OCI-LY1 (cell line): ENCODE measurements at regions not wholly inside any gene's neighbourhood (a gene's known extent, or its start where the extent isn't known, plus 50 kb on each side); places are given as distances from the start of the nearest gene placed in this dataset.

Experiments used
- H2AFZ ChIP-seq: fragments of 200-600 bp; sonication (generic), shearing (Covaris generic); 2 replicates; pipeline ENCODE4 v1.6.0; 2014; ENCODE audit warnings: antibody characterized with exemption, mild to moderate bottlenecking, low read length
- H3F3A ChIP-seq: fragments of 200-600 bp; sonication (generic), shearing (Covaris generic); 2 replicates; pipeline ENCODE4 v1.6.0; 2014; ENCODE audit warnings: mild to moderate bottlenecking, antibody characterized with exemption, low read length, moderate library complexity; ENCODE audit not compliant: insufficient read depth
- H3K27ac ChIP-seq: fragments of 200-600 bp; sonication (generic); 2 replicates; pipeline ENCODE4 v1.5.1; 2014; ENCODE audit warnings: low read length, mixed run types, mild to moderate bottlenecking, low read depth; ENCODE audit not compliant: poor library complexity, severe bottlenecking
- H3K27me3 ChIP-seq: fragments of 200-600 bp; sonication (generic); 2 replicates; pipeline ENCODE4 v1.6.0; 2014; ENCODE audit warnings: antibody characterized with exemption, mild to moderate bottlenecking, low read length, moderate library complexity; ENCODE audit not compliant: insufficient read depth
- H3K36me3 ChIP-seq: fragments of 200-600 bp; sonication (generic); 2 replicates; pipeline ENCODE4 v1.6.1; 2014; ENCODE audit warnings: mild to moderate bottlenecking, antibody characterized with exemption, low read length, moderate library complexity, mixed read lengths; ENCODE audit not compliant: insufficient read depth
- H3K4me1 ChIP-seq: fragments of 200-600 bp; sonication (generic); 2 replicates; pipeline ENCODE4 v1.5.1; 2014; ENCODE audit warnings: mild to moderate bottlenecking, low read length, moderate library complexity; ENCODE audit not compliant: insufficient read depth, severe bottlenecking
- H3K4me2 ChIP-seq: fragments of 200-600 bp; sonication (generic), shearing (Covaris generic); 2 replicates; pipeline ENCODE4 v1.6.1; 2014; ENCODE audit warnings: low read length
- H3K4me3 ChIP-seq: fragments of 200-600 bp; sonication (generic); 2 replicates; pipeline ENCODE4 v1.5.1; 2014; ENCODE audit warnings: low read length, low read depth, mild to moderate bottlenecking, mixed read lengths; ENCODE audit not compliant: poor library complexity, severe bottlenecking
- H3K79me2 ChIP-seq: fragments of 200-600 bp; shearing (Covaris generic); 2 replicates; pipeline ENCODE4 v1.6.1; 2016; ENCODE audit warnings: mixed run types, low read length, mixed read lengths; ENCODE audit not compliant: insufficient read depth
- H3K9ac ChIP-seq: fragments of 200-600 bp; sonication (generic), shearing (Covaris generic); 2 replicates; pipeline ENCODE4 v1.6.1; 2014; ENCODE audit warnings: mild to moderate bottlenecking, low read length, mixed read lengths
- H3K9me2 ChIP-seq: fragments of 200-600 bp; sonication (generic), shearing (Covaris generic); 2 replicates; pipeline ENCODE4 v1.6.1; 2014; ENCODE audit warnings: low read depth, mild to moderate bottlenecking, low read length, mixed read lengths
- H3K9me3 ChIP-seq: fragments of 200-600 bp; shearing (Covaris generic); 2 replicates; pipeline ENCODE4 v1.6.1; 2014; ENCODE audit warnings: low read length, mixed read lengths
- H4K20me1 ChIP-seq: fragments of 200-600 bp; sonication (generic), shearing (Covaris generic); 2 replicates; pipeline ENCODE4 v1.6.0; 2016; ENCODE audit warnings: mild to moderate bottlenecking, low read length; ENCODE audit not compliant: insufficient read depth
- EZH2 ChIP-seq: fragments of 200-600 bp; sonication (generic), shearing (Covaris generic); IDR thresholded peaks from 2 replicates; pipeline ENCODE4 v1.8.0; 2017; ENCODE audit warnings: borderline replicate concordance, mixed run types, mild to moderate bottlenecking, antibody characterized with exemption, low read length, moderate library complexity, mixed read lengths
- TF ChIP-seq, protein P1 (sequence below): fragments of 200-600 bp; sonication (generic), shearing (Covaris generic); IDR thresholded peaks from 2 replicates; pipeline ENCODE4 v1.5.1; 2017; ENCODE audit warnings: mild to moderate bottlenecking, antibody characterized with exemption, low read length, moderate library complexity, mixed read lengths

DNA sequence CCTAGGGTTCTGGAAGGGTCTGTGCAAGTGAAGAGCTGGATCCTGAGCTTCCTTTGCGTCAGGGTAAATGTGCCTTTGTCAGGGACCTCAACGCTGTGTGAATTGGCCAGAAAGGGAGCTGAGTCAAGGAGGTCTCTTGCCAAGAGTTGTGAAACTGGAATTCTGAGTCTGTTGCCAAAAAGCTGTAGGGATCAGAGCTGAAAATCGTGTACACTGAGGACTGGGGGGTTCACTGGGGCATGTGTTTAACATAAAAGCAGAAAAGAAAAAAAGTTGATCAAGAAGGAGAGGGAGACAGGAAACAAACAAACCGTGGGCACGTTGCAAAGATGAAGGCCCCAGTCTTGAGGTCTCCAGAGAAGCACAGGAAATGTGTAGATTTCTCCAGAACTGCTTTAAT, 1081.5 kb downstream of the VRK1 start:
- Histone ChIP-seq H3K36me3 (no peaks in the 10 kb centered on the region), H3K27me3 (no peaks in the 10 kb centered on the region), H3K4me2 (no peak overlapping the region), H2AFZ (no peak overlapping the region), H3K9me2 (no peaks in the 10 kb centered on the region), H3K4me3 (no peak overlapping the region), H4K20me1 (no peaks in the 10 kb centered on the region), H3K4me1 (no peaks in the 10 kb centered on the region), H3K9me3 (no peaks in the 10 kb centered on the region), H3K9ac (no peak overlapping the region), H3K27ac (no peak overlapping the region), H3F3A (no peaks in the 10 kb centered on the region), H3K79me2 (no peaks in the 10 kb centered on the region)
- TF ChIP-seq, protein P1, sequence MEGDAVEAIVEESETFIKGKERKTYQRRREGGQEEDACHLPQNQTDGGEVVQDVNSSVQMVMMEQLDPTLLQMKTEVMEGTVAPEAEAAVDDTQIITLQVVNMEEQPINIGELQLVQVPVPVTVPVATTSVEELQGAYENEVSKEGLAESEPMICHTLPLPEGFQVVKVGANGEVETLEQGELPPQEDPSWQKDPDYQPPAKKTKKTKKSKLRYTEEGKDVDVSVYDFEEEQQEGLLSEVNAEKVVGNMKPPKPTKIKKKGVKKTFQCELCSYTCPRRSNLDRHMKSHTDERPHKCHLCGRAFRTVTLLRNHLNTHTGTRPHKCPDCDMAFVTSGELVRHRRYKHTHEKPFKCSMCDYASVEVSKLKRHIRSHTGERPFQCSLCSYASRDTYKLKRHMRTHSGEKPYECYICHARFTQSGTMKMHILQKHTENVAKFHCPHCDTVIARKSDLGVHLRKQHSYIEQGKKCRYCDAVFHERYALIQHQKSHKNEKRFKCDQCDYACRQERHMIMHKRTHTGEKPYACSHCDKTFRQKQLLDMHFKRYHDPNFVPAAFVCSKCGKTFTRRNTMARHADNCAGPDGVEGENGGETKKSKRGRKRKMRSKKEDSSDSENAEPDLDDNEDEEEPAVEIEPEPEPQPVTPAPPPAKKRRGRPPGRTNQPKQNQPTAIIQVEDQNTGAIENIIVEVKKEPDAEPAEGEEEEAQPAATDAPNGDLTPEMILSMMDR: no peak
- no peak for TF ChIP-seq EZH2

GRCh38 chr14:97887690-97888089, 1090.5 kb downstream of the VRK1 start:
- Histone ChIP-seq H3K9me2 (no peaks in the 10 kb centered on the region), H3K79me2 (no peaks in the 10 kb centered on the region), H3F3A (no peaks in the 10 kb centered on the region), H3K36me3 (no peaks in the 10 kb centered on the region), H3K4me1 (no peaks in the 10 kb centered on the region), H3K27ac (no peak overlapping the region), H3K4me2 (no peak overlapping the region), H3K9ac (no peak overlapping the region), H3K27me3 (0 out of 2 replicates have a peak, but pooled peaks cover 3% of the 10 kb centered on the region), H4K20me1 (no peaks in the 10 kb centered on the region), H2AFZ (no peak overlapping the region), H3K4me3 (no peak overlapping the region), H3K9me3 (no peaks in the 10 kb centered on the region)
- TF ChIP-seq, protein P1: no peak
- TF ChIP-seq EZH2: no peak

DNA sequence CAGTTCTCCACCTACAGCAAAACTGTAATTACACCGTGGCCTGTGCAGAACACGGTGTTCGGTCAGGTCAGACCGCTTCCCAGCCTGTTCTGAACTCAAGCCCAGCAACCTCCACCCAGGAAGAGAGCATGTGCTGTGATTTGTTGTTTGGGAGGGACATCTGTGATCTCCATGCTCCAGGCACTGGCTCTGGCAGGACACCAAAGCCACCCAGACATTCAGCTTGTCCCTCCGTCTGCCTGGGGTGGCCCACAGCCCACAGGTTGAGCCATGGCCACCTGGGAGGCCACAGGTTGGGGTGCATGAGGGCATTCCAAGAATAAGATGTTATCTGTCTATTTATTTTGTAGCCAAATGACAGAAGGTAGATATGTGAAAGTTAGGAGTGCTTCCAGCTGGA, 1091.1 kb downstream of the VRK1 start:
- Histone ChIP-seq H3K79me2 (no peaks in the 10 kb centered on the region), H3K9ac (no peak overlapping the region), H3K4me1 (no peaks in the 10 kb centered on the region), H3K27me3 (0 out of 2 replicates have a peak, but pooled peaks cover 3% of the 10 kb centered on the region), H3K27ac (no peak overlapping the region), H3K9me3 (no peaks in the 10 kb centered on the region), H3K36me3 (no peaks in the 10 kb centered on the region), H3K4me3 (no peak overlapping the region), H3F3A (no peaks in the 10 kb centered on the region), H4K20me1 (no peaks in the 10 kb centered on the region), H3K9me2 (no peaks in the 10 kb centered on the region), H2AFZ (no peak overlapping the region), H3K4me2 (no peak overlapping the region)
- no peak for TF ChIP-seq EZH2
- TF ChIP-seq, protein P1: no peak
